ENCODE measurements at regions not wholly inside any gene's neighbourhood (a gene's known extent, or its start where the extent isn't known, plus 50 kb on each side); places are given as distances from the start of the nearest gene placed in this dataset.

DNA sequence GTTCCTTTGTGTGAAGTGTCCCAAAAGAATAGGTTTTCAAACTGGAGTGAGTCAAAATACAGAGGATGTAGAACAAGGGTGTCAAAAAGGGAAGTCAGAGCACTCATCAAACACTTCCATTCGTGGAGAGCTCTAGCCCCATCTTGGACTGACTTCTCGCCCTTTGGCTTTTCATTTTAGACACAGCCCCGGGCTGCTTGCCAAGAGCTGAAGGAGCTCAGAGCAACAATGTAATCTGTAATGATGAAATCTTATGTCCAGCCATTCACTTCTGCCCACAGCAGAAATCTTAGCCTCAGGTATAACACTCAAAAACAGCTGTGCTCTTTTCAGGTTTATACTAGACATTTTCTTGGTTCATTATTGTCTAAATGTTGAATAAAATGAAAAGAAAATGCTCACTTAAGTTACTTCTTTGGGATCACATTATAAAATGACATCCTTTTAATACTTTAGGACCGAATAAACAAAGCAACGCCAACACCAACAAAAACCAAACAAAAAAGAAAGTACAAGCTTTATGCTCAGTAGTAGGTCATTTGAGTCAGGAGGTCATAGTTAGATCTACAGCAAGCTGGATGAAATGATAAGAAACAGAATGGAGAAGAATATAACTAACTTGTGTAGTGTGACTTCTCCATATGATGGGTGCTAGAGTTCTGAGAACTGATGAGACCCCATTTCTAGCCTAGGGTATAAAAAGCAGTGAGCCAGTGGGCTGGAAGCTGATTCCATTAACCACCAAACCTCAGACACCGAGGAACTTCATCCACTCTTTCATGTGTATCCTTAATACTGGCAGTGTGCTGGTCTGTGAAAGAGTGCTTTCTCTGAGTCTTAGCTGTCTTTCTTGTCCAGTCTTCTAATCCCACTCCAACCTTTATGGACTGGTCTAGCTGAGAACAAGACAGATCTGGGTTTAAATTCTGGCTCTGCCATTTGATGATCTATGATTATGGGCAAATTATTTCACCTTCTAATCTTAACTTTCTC is 131.8 kb upstream of the SLC7A14 start:
- in situ Hi-C loops (cut with MboI; ENCODE audit: low pct_unique_long_range_greater_than_20kb, low sequenced_read_pairs) = no loop called here
- DNase-seq = no peak

DNA sequence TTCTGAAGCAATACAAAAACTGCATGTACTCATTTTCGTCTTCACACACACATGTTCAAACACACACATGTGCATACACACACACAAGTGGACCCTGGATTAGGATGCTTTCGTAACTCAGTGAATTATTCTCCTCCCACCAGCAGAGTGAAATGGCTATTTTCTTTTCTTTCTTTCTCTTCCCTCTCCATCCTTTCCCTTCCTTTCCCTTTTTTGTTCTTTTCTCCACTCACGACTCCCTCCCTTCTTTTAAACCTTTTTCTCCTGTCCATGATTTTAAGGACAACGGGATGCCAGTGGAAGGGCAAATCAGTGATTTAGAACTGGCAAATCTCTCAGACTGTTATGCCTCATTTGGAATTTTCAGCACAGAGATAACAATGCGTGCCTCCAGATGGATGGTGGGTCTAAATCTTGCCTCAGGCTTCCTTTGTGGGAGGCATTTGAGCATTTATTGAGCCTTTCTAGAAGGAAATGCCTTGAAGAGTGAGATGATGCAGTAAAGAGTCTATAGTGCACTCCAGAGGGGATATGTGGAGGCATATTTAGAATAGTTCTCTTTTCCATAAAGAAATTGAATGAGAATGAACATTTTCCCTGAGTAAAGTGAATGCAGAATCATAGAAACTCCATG is 130.4 kb upstream of the SLC7A14 start:
- in situ Hi-C loops (cut with MboI; ENCODE audit: low pct_unique_long_range_greater_than_20kb, low sequenced_read_pairs) = no loop called here
- DNase-seq = no peak

DNA sequence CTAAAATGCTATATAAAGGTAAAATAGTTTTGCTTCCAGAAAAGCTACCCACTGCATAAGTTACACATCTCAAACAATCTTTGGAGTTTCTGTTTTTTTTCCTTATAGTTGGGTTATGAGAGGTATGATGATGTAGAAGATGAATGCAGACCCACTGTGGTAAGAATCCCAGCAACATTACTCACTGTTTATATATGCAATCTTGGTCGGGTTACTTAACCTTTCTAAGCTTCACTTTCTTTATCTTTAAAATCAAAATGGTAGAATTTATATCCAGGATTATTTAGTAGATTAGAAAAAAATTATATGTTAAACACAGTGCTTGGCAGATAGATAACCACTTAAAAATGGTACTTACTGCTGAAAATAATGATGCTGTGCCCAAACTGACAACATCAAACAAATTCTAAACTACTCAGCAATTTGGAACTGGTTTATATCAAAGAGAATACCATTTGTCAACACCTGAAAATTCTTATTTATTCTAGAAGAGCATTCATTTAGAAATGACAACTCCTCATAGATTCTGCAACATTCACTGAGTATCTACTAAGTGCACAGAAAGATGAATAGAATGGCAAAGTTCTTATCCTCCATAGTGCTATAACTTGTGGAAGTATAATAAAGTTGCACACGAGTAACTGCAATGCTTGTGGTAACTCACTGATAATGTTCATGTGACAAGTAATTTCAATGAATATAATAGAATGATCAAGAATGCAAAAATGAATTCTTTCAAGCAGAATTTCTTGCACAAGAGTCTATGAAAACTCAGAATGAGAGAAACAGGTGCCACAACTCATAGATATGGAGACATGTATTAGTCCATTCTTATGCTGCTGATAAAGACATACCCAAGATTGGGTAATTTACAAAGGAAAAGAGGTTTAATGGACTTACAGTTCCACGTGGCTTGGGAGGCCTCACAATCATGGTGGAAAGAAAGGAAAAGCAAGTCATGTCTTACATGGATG is 129.0 kb upstream of the SLC7A14 start:
- DNase-seq = no peak
- in situ Hi-C loops (cut with MboI; ENCODE audit: low pct_unique_long_range_greater_than_20kb, low sequenced_read_pairs) = no loop called here

DNA sequence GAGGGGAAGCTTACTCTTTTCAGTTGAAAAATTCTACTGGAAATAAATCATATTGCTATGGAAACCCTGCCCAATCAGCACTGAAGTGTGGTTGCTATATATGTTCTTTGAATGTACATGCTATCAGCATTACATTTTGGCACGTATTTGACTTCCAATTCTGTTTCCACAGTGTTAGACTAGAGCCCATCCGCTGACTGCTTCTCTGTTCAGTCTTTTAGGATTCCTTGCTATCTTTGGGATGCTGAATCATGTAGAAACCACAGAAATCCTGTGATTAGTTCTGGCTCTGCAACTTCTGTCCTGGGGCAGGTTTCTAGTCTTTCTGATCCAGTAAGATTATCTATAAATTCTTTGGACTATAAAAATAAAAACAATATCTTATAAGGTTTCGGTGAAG is 128.2 kb upstream of the SLC7A14 start:
- DNase-seq = no peak
- in situ Hi-C loops (cut with MboI; ENCODE audit: low pct_unique_long_range_greater_than_20kb, low sequenced_read_pairs) = no loop called here

DNA sequence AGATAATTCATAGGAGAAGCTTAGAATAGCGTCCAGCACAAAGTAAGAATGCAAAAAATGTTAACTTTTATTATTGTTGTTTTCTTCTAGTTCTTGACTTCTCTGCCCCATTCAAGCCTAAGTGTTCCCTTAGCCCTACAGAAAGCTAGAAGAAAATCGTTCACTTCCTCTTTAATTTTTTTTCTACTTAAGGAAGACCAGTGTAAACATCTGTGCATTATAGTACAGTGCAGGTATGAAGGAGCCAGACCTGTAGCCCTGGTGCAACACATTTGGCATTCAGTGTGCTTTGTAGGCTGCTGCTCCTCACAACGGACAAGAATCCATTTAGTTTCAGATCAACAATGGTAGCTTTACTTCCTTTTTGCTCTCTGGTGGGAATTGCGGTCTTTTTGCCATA is 127.8 kb upstream of the SLC7A14 start:
- DNase-seq = no peak
- in situ Hi-C loops (cut with MboI; ENCODE audit: low pct_unique_long_range_greater_than_20kb, low sequenced_read_pairs) = no loop called here

DNA sequence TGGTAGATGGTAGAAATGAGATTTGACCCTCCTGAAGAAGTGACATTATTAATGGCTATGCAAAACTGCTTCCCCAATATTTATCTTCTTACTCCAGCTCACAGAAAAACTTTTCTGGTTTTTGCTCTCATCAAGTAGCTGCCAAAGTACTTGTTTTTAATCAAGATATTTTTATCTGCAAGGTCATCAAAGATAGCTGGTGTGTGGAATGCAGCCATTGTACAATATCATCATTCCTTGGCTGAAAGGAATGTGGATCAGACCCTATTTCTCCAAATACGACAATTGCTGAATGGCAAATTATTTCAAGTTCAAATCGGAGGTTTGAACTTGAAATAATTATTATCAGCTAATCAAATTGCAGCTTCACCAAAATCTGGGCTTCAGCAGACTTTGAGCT is 126.9 kb upstream of the SLC7A14 start:
- DNase-seq = no peak
- in situ Hi-C loops (cut with MboI; ENCODE audit: low pct_unique_long_range_greater_than_20kb, low sequenced_read_pairs) = no loop called here

DNA sequence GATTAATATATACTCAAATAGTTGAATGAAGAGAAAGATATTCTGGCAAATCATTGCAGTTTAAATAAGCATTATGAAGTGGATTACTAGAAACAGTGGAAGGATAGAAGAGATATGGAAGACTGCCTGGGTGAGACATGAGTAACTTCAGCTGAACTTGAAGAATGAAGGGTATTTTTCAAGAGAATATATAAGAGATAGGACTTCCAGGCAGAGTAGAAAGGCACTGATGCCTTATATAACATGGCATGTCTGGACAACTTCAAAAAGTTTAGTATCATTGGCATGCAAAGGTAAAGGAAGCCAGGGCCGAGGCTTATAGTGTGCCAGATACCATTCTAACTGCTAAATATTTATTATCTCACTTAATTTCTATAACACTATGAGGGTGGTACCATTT is 126.5 kb upstream of the SLC7A14 start:
- in situ Hi-C loops (cut with MboI; ENCODE audit: low pct_unique_long_range_greater_than_20kb, low sequenced_read_pairs) = no loop called here
- DNase-seq = no peak

DNA sequence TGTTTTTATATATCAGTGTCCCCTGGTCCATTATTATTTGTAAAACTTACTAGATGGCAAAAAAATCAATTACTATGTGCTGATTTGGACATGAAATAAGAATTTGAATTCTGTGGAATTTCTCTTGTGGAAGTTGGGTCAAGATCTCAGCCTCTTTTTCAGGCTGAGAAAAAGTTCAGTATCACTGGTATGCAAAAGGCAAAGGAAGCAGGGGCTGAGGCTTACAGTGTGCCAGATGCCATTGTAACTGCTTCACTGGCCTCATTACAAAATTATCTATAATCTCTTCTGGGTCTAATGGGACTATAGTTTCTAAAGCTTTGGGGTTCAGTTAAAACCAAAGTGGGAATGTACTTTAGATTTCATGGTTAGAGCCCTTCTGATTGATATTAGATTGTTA is 125.9 kb upstream of the SLC7A14 start:
- DNase-seq = no peak
- in situ Hi-C loops (cut with MboI; ENCODE audit: low pct_unique_long_range_greater_than_20kb, low sequenced_read_pairs) = no loop called here

DNA sequence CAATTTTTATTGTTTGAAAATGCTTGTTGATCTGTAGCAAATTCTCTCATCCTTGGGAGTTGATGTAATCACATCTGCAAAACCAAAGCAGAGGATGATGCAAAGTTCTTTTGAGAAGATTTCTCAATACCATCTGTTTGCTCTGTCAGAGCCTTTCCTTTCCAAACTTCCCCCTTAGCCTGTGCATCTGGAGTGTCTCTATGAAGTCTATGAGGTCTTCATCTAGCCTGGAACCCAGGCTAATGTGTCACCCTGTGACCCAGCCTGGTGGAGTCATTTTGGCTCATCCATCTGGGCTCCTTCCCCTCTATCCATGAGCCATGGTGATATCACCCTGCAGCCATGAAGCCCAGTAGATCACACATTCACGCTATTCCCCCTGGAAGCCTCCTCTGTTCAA is 123.2 kb upstream of the SLC7A14 start:
- in situ Hi-C loops (cut with MboI; ENCODE audit: low pct_unique_long_range_greater_than_20kb, low sequenced_read_pairs) = no loop called here
- DNase-seq = no peak

DNA sequence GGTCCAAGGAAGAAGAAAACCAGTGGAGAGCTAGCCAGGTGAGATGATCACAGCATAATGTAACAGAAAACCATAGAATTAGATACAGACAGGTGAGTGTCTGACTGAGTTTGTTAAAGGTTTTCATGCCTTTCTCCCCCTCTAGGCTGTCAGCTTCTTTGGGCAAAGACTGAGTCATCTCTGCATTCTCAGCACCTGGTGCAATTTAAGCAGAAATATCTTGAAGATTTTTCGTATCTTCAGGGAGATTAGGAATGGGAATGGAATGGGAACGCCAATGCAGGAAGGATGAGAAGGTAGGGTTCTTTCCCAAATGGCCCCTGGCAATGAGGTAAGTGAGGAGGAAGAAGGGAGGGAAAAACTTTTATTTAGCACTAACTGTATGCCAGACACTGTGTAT is 122.0 kb upstream of the SLC7A14 start:
- in situ Hi-C loops (cut with MboI; ENCODE audit: low pct_unique_long_range_greater_than_20kb, low sequenced_read_pairs) = no loop called here
- DNase-seq = no peak

DNA sequence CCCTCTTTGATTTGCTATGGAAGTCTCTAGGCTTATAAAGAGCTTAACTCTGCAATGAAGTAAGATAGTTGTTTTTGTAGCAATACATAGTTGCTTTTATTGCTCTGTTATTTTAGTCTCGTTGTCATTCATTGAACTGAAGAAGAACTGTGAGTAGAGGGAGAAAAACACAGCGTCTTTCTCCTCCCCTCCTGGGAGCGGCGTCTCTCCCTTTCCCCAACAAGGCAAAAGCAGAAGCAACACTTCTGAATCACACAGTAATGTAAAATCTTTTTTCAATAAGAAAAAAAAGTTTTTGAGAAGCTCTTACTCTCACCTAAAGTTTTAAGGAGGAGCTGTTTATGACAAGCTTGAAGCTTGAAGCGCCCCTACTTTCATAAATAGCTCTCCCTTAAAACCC is 119.3 kb upstream of the SLC7A14 start:
- DNase-seq = no peak
- in situ Hi-C loops (cut with MboI; ENCODE audit: low pct_unique_long_range_greater_than_20kb, low sequenced_read_pairs) = no loop called here

DNA sequence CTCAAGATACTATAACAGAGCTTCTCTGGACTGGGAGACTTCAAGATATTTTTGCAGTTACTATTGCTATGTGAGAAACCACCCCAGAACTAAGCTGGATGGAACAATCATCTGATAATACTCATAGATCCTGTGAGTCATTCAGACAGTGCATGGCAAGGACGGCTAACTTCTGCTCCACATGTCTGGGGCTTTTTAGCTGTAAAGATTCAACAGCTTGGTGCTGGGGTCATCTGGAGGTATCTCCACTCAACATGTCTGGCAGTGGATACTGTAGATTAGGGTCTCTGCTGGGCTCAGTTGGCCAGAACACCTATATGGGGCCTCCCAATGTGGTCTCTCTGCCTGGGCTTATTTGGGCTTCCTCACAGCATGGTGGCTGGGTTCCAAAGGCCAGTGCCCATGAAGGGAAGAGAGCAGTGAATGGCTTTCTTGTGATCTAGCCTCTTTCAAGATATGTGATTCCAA is 117.3 kb upstream of the SLC7A14 start:
- no peak for DNase-seq
- in situ Hi-C loops (cut with MboI; ENCODE audit: low pct_unique_long_range_greater_than_20kb, low sequenced_read_pairs) = no loop called here

DNA sequence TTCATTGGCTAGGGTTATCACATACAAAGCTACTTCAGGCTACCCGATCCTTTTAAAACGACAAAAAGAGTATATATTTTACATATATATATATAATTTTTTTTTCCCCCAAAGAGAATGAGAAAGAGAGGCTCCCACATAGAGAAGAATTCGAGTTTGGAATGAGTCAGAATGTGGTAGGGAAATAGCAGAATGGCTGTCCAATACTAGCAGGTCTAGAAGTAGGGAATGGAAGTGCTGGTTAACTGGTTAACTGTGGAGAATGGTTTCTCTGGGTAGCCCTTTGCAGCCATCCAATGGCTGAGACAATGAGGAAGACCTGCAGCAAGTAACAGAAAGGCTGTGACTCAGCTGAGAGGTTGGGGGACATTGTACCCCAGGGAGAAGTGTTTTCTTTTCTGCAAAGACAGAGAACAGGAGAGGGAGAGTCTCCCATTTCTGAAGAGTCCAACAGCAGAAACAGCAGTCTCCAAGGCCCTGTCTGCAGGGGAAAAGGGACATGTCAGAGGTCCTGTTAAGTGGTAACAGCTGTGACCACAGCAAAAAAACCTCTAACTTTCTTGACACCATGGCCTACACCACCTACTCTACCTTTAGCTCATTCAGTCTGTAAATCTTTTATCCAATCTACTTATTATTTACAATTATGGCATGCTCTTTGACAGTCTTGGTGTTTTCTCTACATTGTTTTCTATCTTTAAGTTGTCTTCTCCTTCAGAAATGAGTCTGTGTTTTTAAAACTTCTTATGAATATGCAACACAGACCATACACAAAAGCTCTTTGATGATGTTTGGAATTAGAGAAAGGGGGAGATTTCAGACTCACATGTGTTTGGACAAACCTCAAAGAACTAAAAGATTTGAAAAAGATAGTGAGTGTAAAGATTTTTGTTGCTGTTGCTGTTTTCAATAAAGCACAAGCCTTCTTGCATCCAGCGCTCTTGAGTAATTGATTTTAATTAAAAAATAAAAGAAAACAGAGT is 116.1 kb upstream of the SLC7A14 start:
- in situ Hi-C loops (cut with MboI; ENCODE audit: low pct_unique_long_range_greater_than_20kb, low sequenced_read_pairs) = no loop called here
- DNase-seq = no peak

DNA sequence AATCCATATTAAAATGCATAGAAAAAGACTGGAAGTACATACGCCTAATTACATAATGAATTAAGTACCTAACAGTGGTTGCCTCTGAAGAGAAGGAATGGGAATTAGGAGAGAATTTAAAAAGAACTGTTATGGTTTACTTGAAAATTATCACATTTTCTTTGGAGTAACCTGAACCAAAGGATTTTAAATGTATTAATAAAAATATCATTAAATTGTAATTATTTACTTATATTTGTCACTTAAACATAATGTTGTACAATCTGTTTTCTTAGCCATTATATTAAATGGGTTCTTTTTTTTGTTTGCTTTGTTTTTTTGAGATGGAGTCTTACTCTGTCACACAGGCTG is 114.2 kb upstream of the SLC7A14 start:
- in situ Hi-C loops (cut with MboI; ENCODE audit: low pct_unique_long_range_greater_than_20kb, low sequenced_read_pairs) = no loop called here

DNA sequence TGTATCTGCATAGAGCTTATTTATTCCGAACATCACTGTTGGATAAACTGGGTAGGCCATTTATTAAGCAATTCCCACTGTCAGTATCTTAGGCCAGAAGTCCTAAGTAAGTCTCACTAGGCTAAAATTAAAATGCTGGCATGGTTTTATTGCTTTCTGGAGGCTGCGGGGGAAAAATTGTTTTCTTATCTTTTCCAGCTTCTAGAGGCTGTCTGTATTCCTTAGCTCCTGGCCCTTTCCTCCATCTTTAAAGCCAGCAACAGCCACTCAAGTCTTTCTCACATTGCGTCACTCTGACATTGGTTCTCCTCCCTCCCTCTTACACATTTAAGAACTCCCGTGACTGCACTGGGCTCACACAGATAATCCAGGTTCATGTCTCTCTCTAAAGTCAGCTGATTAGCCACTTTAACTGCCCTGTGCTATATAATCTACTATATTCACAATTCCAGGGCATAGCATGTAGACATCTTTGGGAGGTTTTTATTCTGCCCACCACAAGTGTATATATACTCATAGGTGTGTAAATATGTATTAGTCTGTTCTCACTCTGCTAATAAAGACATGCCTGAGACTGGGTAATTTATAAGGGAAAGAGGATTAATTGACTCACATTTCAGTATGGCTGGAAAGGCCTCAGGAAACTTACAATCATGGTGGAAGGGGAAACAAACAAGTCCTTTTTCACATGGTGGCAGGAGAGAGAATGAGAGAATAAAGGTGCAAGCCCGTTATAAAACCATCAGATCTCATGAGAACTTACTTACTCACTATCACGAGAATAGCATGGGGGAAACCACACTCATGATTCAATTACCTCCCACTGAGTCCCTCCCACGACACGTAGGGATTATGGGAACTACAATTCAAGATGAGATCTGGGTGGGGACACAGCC is 113.5 kb upstream of the SLC7A14 start:
- in situ Hi-C loops (cut with MboI; ENCODE audit: low pct_unique_long_range_greater_than_20kb, low sequenced_read_pairs) = no loop called here

More for the DNA sequence above, 114.2 kb upstream of the SLC7A14 start:
- no peak for DNase-seq

DNA sequence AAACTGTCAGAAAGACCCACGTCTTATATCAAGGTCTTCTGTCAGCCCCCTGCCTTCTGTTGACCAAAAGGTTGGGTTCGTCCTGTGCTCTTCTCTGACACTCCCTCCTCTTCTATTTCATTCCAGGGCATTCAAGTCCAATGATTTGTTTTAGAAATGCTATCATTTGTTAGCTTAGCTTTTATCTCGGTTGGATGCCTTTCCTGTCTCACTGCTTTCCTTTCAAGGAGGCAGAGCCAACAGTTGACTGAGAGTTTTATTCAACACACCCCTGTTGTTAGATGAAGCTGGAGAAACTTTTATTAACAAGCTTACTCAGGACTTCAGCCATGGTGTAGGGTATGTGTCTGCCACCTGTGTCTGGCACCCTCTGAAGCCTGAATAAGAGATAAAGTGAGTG is 112.0 kb upstream of the SLC7A14 start:
- in situ Hi-C loops (cut with MboI; ENCODE audit: low pct_unique_long_range_greater_than_20kb, low sequenced_read_pairs) = no loop called here

More for the DNA sequence above, 113.5 kb upstream of the SLC7A14 start:
- DNase-seq = no peak

DNA sequence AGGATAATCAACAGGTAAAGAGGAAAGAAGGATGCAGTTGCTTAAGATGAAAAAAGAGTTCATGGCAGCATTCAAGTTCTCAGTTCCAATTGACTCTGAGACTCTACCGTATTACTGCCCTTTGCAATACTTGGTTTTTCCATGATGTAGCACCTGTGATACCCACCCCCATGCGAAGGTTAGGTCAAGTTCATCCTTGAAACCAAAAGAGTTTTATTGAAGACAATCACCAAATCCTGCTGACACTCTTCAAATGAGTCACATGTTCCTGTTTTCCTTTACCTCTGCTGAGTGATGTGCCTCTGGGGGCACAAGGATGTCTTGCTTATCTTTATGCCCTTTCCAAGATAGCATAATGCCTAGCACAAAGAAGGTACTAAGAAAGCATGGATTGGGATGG is 111.3 kb upstream of the SLC7A14 start:
- no peak for DNase-seq
- in situ Hi-C loops (cut with MboI; ENCODE audit: low pct_unique_long_range_greater_than_20kb, low sequenced_read_pairs) = no loop called here

More for the DNA sequence above, 112.0 kb upstream of the SLC7A14 start:
- no peak for DNase-seq

All from KBM-7 (cell line).